Spleen (tissue), 11 donors: ENCODE measurements at regions not wholly inside any gene's neighbourhood (a gene's known extent, or its start where the extent isn't known, plus 50 kb on each side); places are given as distances from the start of the nearest gene placed in this dataset.

ENCODE experiments used
- DNase-seq: peaks from one replicate; pipeline ENCODE4 v3.0.0-alpha.2; 2020
- H3K27ac ChIP-seq, 8 donors: fragments of 200-600 bp; sonication (generic) in 7 of 8; 1 replicate in 4 of 8; 2 replicates in 4 of 8; pipeline versions ENCODE4 v1.5.0 to v1.8.0; 2016 to 2021; ENCODE audit warnings: inconsistent platforms in 4 of 8, mild to moderate bottlenecking in 4 of 8, moderate library complexity in 1 of 8
- H3K27me3 ChIP-seq, 7 donors: fragments of 200-600 bp; sonication (generic) in 6 of 7; replicated peaks in 1 of 7; 1 replicate in 4 of 7; 2 replicates in 3 of 7; pipeline versions ENCODE4 v1.5.0 to v1.8.0; 2016 to 2021; ENCODE audit warnings: inconsistent platforms in 3 of 7, mild to moderate bottlenecking in 1 of 7
- H3K36me3 ChIP-seq, 6 donors: fragments of 200-600 bp; sonication (generic) in 5 of 6; 1 replicate in 4 of 6; 2 replicates in 2 of 6; pipeline versions ENCODE4 v1.5.0 to v1.8.0; 2016 to 2021; ENCODE audit warnings: inconsistent platforms in 2 of 6
- H3K4me1 ChIP-seq, 6 donors: fragments of 200-600 bp; sonication (generic) in 5 of 6; 1 replicate in 3 of 6; 2 replicates in 3 of 6; pipeline versions ENCODE4 v1.5.0 to v1.8.0; 2016 to 2021; ENCODE audit warnings: inconsistent platforms in 3 of 6
- H3K4me3 ChIP-seq, 8 donors: fragments of 200-600 bp; sonication (generic) in 7 of 8; 1 replicate in 4 of 8; 2 replicates in 4 of 8; pipeline versions ENCODE4 v1.5.0 to v1.8.0; 2016 to 2021; ENCODE audit warnings: inconsistent platforms in 4 of 8, mild to moderate bottlenecking in 4 of 8, moderate library complexity in 2 of 8
- H3K9me3 ChIP-seq, 8 donors: fragments of 200-600 bp; sonication (generic) in 7 of 8; 1 replicate in 4 of 8; 2 replicates in 4 of 8; pipeline versions ENCODE4 v1.5.0 to v1.8.0; 2016 to 2021; ENCODE audit warnings: inconsistent platforms in 4 of 8
- CTCF ChIP-seq, 11 experiments: fragments of 200-600 bp in 7 of 11; fragments of 450-650 bp in 4 of 11; sonication (generic) in 4 of 11; IDR thresholded peaks in 8 of 11; conservative IDR thresholded peaks in 3 of 11; 1 replicate in 7 of 11; 2 replicates in 4 of 11; pipeline versions ENCODE4 v1.4.0 to v1.8.0; 2016 to 2021; ENCODE audit warnings: antibody characterized with exemption in 11 of 11, inconsistent platforms in 4 of 11, mild to moderate bottlenecking in 1 of 11
- POLR2A ChIP-seq, 3 donors: fragments of 450-650 bp; IDR thresholded peaks; one replicate each; pipeline ENCODE4 v1.5.1; 2017; ENCODE audit warnings: antibody characterized with exemption in 3 of 3, mild to moderate bottlenecking in 1 of 3
- POLR2AphosphoS5 ChIP-seq, 3 donors: sonication (generic); formaldehyde crosslinking; IDR thresholded peaks; one replicate each; pipeline ENCODE4 v1.5.1; 2017; ENCODE audit warnings: antibody characterized with exemption in 3 of 3
- WGBS, 5 donors: extraction: QIAGEN DNeasy Blood & Tissue Kit in 3 of 5; methylation state at CpG; one replicate each; pipeline versions ENCODE4 v1.1.5 to v1.1.7; 2013 to 2018; 5-methylcytosine and 5-hydroxymethylcytosine counted together
- intact Hi-C: fragments of 100-400 bp; cut with DNase I; formaldehyde crosslinking; loops from one replicate; pipeline ENCODE4 v1.15.0; 2023; ENCODE audit warnings: low total_unique reads
- donor health status: healthy with polysubstance abuse.
- donor health status: DM: no; HTN: no; CAD: no; lungs with moderate emphysema.
- donor health status: DM: no; HTN: no; CAD: no.
- donor health status: Bipolar disorder and iron deficiency.
- donor health status: healthy.
- donor health status: DM: no; HTN: no; CAD: no.
- donor health status: DM: yes; HTN: yes; CAD: no.

- no peaks in the 10 kb centered on the region for H3K27me3 ChIP-seq
- H3K4me1 ChIP-seq: no peaks in the 10 kb centered on the region
- intact Hi-C loops: no loop called here
- no peak overlapping the region for H3K27ac ChIP-seq
- no peaks in the 10 kb centered on the region for H3K36me3 ChIP-seq
- H3K9me3 ChIP-seq: peaks cover 0 to 7% (median 0%) of the 10 kb centered on the region in 8 donors
- 39 to 45% (median 41%) methylated on average over 3 of the region's 3 CpGs for WGBS, 5 donors
- H3K4me3 ChIP-seq: no peak overlapping the region
- TF ChIP-seq CTCF (IDR thresholded peaks at IDR 0.05 in 8 of 11, conservative IDR thresholded peaks at IDR 0.05 in 3 of 11) (no peak), POLR2A (IDR thresholded peaks at IDR 0.05) (no peak), POLR2AphosphoS5 (IDR thresholded peaks at IDR 0.05) (no peak)
- DNase-seq: no peak
Measured at GRCh38 chr9:75532233-75533050, 358.0 kb upstream of the PCSK5 start.

- no peak for TF ChIP-seq POLR2A (IDR thresholded peaks at IDR 0.05)
- TF ChIP-seq CTCF (IDR thresholded peaks at IDR 0.05 in 8 of 11, conservative IDR thresholded peaks at IDR 0.05 in 3 of 11): no peak
- no peak for TF ChIP-seq POLR2AphosphoS5 (IDR thresholded peaks at IDR 0.05)
- peaks cover 0 to 7% (median 0%) of the 10 kb centered on the region in 8 donors for H3K9me3 ChIP-seq
- H3K36me3 ChIP-seq: no peaks in the 10 kb centered on the region
- no peak overlapping the region for H3K4me3 ChIP-seq
- no peaks in the 10 kb centered on the region for H3K4me1 ChIP-seq
- intact Hi-C loops: no loop called here
- no peak overlapping the region for H3K27ac ChIP-seq
- no peak for DNase-seq
- 59 to 100% (median 76%) methylated on average over 1 of the region's 1 CpG for WGBS, 5 donors
- H3K27me3 ChIP-seq: no peaks in the 10 kb centered on the region
Measured at GRCh38 chr9:75539523-75539922, 350.9 kb upstream of the PCSK5 start.

GRCh38 chr9:75540185-75540584 lies 350.3 kb upstream of the PCSK5 start:
- H3K4me1 ChIP-seq: no peaks in the 10 kb centered on the region
- peaks cover 0 to 7% (median 0%) of the 10 kb centered on the region in 8 donors for H3K9me3 ChIP-seq
- no peak overlapping the region for H3K4me3 ChIP-seq
- TF ChIP-seq POLR2A (IDR thresholded peaks at IDR 0.05) (no peak), CTCF (IDR thresholded peaks at IDR 0.05 in 8 of 11, conservative IDR thresholded peaks at IDR 0.05 in 3 of 11) (no peak), POLR2AphosphoS5 (IDR thresholded peaks at IDR 0.05) (no peak)
- intact Hi-C loops: no loop called here
- DNase-seq: no peak
- H3K27me3 ChIP-seq: no peaks in the 10 kb centered on the region
- no peak overlapping the region for H3K27ac ChIP-seq
- no peaks in the 10 kb centered on the region for H3K36me3 ChIP-seq
- WGBS, 5 donors: 86 to 97% (median 89%) methylated on average over 1 of the region's 1 CpG

GRCh38 chr9:75541734-75542133 lies 348.7 kb upstream of the PCSK5 start:
- Histone ChIP-seq H3K4me1 (no peaks in the 10 kb centered on the region), H3K4me3 (no peak overlapping the region), H3K27me3 (no peaks in the 10 kb centered on the region), H3K9me3 (peaks cover 0 to 6% (median 0%) of the 10 kb centered on the region in 8 donors), H3K27ac (no peak overlapping the region), H3K36me3 (no peaks in the 10 kb centered on the region)
- TF ChIP-seq POLR2AphosphoS5 (IDR thresholded peaks at IDR 0.05) (no peak), POLR2A (IDR thresholded peaks at IDR 0.05) (no peak), CTCF (IDR thresholded peaks at IDR 0.05 in 8 of 11, conservative IDR thresholded peaks at IDR 0.05 in 3 of 11) (no peak)
- WGBS, 5 donors: 78 to 94% (median 89%) methylated on average over 1 of the region's 1 CpG
- DNase-seq: no peak
- intact Hi-C loops: no loop called here
